ENCODE measurements at regions not wholly inside any gene's neighbourhood (a gene's known extent, or its start where the extent isn't known, plus 50 kb on each side); places are given as distances from the start of the nearest gene placed in this dataset.

DNA sequence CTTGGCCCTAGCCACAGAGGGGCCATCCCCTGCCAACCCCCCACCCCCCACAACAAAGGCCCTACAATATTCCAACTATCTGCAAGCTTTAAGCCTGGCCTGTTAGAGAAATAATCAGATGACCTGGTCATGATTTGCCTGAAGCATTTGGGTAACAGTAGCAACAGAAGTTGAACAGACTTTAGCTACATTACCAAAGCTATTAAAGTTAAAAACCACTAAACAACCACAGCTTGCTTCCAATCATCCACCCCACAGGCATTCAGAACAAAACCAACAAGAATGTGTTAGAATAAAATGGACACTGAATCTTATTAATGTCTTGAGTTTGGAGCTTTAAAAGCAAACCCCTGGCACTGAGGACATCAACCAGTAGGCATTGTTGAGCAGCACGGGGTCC is 250.9 kb downstream of the LRFN2 start (continued):
- TF ChIP-seq, protein P1, sequence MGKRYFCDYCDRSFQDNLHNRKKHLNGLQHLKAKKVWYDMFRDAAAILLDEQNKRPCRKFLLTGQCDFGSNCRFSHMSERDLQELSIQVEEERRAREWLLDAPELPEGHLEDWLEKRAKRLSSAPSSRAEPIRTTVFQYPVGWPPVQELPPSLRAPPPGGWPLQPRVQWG (CRISPR knock-in tag; IDR thresholded peaks at IDR 0.05; ENCODE audit: borderline replicate concordance, low read depth) = no peak
- TF ChIP-seq ZSCAN25 (CRISPR knock-in tag; IDR thresholded peaks at IDR 0.05) (no peak), ZNF451 (CRISPR knock-in tag; IDR thresholded peaks at IDR 0.05) (no peak), SIX4 (CRISPR knock-in tag; IDR thresholded peaks at IDR 0.05) (no peak), ATF1 (CRISPR knock-in tag; IDR thresholded peaks at IDR 0.05) (no peak), ZFAT (CRISPR knock-in tag; conservative IDR thresholded peaks at IDR 0.05) (no peak)
- TF ChIP-seq, protein P2, sequence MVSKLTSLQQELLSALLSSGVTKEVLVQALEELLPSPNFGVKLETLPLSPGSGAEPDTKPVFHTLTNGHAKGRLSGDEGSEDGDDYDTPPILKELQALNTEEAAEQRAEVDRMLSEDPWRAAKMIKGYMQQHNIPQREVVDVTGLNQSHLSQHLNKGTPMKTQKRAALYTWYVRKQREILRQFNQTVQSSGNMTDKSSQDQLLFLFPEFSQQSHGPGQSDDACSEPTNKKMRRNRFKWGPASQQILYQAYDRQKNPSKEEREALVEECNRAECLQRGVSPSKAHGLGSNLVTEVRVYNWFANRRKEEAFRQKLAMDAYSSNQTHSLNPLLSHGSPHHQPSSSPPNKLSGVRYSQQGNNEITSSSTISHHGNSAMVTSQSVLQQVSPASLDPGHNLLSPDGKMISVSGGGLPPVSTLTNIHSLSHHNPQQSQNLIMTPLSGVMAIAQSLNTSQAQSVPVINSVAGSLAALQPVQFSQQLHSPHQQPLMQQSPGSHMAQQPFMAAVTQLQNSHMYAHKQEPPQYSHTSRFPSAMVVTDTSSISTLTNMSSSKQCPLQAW (CRISPR knock-in tag; IDR thresholded peaks at IDR 0.05) = no peak
- TF ChIP-seq, protein P3, sequence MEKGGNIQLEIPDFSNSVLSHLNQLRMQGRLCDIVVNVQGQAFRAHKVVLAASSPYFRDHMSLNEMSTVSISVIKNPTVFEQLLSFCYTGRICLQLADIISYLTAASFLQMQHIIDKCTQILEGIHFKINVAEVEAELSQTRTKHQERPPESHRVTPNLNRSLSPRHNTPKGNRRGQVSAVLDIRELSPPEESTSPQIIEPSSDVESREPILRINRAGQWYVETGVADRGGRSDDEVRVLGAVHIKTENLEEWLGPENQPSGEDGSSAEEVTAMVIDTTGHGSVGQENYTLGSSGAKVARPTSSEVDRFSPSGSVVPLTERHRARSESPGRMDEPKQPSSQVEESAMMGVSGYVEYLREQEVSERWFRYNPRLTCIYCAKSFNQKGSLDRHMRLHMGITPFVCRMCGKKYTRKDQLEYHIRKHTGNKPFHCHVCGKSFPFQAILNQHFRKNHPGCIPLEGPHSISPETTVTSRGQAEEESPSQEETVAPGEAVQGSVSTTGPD (CRISPR knock-in tag; IDR thresholded peaks at IDR 0.05) = no peak

DNA sequence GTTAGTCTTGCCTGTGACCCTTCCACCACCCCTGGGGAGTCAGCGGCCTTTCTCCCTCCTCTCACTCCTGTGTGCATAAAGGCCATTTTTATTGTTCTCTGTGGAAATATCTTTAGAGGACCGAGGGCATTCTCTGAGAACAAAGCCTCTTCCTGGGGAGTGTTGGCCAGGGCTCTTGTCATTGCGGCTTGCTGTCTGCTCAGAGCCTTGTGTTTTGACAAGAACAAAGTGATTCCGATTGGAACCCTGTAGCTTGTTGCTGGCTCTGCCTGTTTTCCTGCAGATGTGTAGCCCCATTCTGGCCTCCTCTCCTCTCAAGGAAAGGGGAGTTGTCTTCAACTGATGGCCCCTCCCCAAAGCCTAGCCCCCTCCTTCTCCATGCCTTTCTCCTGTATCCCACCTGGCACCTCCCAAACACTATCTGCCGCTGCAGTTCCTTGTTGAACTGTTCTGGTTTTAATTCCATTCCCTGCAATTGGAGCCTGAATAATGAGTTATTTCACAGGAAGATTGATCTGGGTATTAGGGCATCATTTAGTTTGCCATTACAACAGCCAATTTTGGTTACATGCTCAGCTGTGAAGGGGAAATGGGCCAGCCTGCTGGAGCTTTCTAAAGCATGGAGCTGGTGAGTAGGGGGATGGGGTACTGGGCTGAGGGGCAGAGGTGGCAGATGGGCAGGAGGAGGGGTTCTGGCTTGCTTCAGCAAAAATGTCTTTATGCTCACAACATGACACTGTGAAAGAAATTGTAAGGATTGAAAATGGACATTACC is 252.5 kb downstream of the LRFN2 start:
- intact Hi-C loops (cut with micrococcal nuclease; ENCODE audit: unreplicated experiment) = no loop called here
- WGBS (ENCODE audit: low lambda C conversion rate) = 14% methylated on average over 5 of the region's 5 CpGs
- TF ChIP-seq, protein P4, sequence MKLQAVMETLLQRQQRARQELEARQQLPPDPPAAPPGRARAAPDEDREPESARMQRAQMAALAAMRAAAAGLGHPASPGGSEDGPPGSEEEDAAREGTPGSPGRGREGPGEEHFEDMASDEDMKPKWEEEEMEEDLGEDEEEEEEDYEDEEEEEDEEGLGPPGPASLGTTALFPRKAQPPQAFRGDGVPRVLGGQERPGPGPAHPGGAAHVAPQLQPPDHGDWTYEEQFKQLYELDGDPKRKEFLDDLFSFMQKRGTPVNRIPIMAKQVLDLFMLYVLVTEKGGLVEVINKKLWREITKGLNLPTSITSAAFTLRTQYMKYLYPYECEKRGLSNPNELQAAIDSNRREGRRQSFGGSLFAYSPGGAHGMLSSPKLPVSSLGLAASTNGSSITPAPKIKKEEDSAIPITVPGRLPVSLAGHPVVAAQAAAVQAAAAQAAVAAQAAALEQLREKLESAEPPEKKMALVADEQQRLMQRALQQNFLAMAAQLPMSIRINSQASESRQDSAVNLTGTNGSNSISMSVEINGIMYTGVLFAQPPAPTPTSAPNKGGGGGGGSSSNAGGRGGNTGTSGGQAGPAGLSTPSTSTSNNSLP (IDR thresholded peaks at IDR 0.05; ENCODE audit: low read depth, low read length) = no peak
- TF ChIP-seq JARID2 (CRISPR knock-in tag; IDR thresholded peaks at IDR 0.05; ENCODE audit: insufficient replicate concordance) = no peak
- TF ChIP-seq NKX3-1 (CRISPR knock-in tag; IDR thresholded peaks at IDR 0.05) = no peak
- TF ChIP-seq DNMT3B (CRISPR knock-in tag; conservative IDR thresholded peaks at IDR 0.05) = no peak
- TF ChIP-seq HMG20B (CRISPR knock-in tag; conservative IDR thresholded peaks at IDR 0.05) = no peak
- TF ChIP-seq, protein P5, sequence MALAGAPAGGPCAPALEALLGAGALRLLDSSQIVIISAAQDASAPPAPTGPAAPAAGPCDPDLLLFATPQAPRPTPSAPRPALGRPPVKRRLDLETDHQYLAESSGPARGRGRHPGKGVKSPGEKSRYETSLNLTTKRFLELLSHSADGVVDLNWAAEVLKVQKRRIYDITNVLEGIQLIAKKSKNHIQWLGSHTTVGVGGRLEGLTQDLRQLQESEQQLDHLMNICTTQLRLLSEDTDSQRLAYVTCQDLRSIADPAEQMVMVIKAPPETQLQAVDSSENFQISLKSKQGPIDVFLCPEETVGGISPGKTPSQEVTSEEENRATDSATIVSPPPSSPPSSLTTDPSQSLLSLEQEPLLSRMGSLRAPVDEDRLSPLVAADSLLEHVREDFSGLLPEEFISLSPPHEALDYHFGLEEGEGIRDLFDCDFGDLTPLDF (CRISPR knock-in tag; IDR thresholded peaks at IDR 0.05) = no peak
- no peak for TF ChIP-seq ZNF556 (CRISPR knock-in tag; IDR thresholded peaks at IDR 0.05; ENCODE audit: borderline replicate concordance)
- no peak for TF ChIP-seq NCOA5 (CRISPR knock-in tag; IDR thresholded peaks at IDR 0.05)
- TF ChIP-seq TBL1XR1 (IDR thresholded peaks at IDR 0.05; ENCODE audit: borderline replicate concordance, low read length, partially characterized antibody) = no peak
- TF ChIP-seq JUN (CRISPR knock-in tag; IDR thresholded peaks at IDR 0.05) = no peak

More for the DNA sequence above, 252.5 kb downstream of the LRFN2 start:
- no TSS peak for BruUV-seq (replicated peaks)
- CTCF ChIA-PET (ENCODE audit: low intra/inter-chr PET ratio, low total read pairs) = no interaction called here
- Histone ChIP-seq H3K4me2 (ENCODE audit: low read depth, low read length) (no peak overlapping the region), H3K4me3 (replicated peaks in 1 of 3; ENCODE audit: insufficient read depth in 1 of 3, low read depth in 2 of 3, low read length in 3 of 3) (no peak overlapping the region), H3K27ac (ENCODE audit: extremely low read length, insufficient read depth, low read length) (no peak overlapping the region), H3K4me1 (ENCODE audit: insufficient read depth, low read length) (no peaks in the 10 kb centered on the region), H4K20me1 (ENCODE audit: insufficient read depth, low read length) (no peaks in the 10 kb centered on the region), H3K79me2 (ENCODE audit: insufficient read depth, low read length) (no peaks in the 10 kb centered on the region), H3K36me3 (replicated peaks in 1 of 2; ENCODE audit: control insufficient read depth in 1 of 2, insufficient read depth in 2 of 2, low read length in 2 of 2) (no peaks in the 10 kb centered on the region), H3K9ac (ENCODE audit: insufficient read depth, low read depth, low read length) (no peak overlapping the region), H3K9me3 (ENCODE audit: low read length) (no peaks in the 10 kb centered on the region), H2AFZ (ENCODE audit: low read length) (no peak overlapping the region), H3K27me3 (ENCODE audit: control insufficient read depth in 1 of 2, insufficient read depth in 2 of 2, low read length in 2 of 2) (no peaks in the 10 kb centered on the region; a peak in 2 of 5 replicates)
- in situ Hi-C loops (cut with HindIII; ENCODE audit: extremely low pct_ligation_motif_present, low pct_unique_long_range_greater_than_20kb) = loop anchor here (25.0 kb wide), 1 partner anchor 703 kb away; the partner anchor contains the start of genes TSPO2 and UNC5CL
- ATAC-seq = no peak
- no peak for DNase-seq (ENCODE audit: low spot score)
- POLR2A ChIA-PET = no interaction called here
- FAIRE-seq = no peak
